HAP-1 (cell line): ENCODE measurements at regions not wholly inside any gene's neighbourhood (a gene's known extent, or its start where the extent isn't known, plus 50 kb on each side); places are given as distances from the start of the nearest gene placed in this dataset.

Experiments
- DNase-seq, 2 experiments: peaks; one replicate each; pipeline ENCODE4 v3.0.0-alpha.2; 2016 to 2020; ENCODE audit warnings: low spot score in 2 of 2
- H3K27me3 ChIP-seq: fragments of 250-450 bp; sonication (Bioruptor Pico); 2 replicates; pipeline ENCODE4 v1.5.1; 2020; ENCODE audit warnings: low read depth, mild to moderate bottlenecking, moderate library complexity
- H3K36me3 ChIP-seq: fragments of 250-450 bp; sonication (Bioruptor Pico); replicated peaks from 2 replicates; pipeline ENCODE4 v1.5.1; 2020; ENCODE audit warnings: mild to moderate bottlenecking
- H3K4me1 ChIP-seq: fragments of 250-450 bp; sonication (Bioruptor Pico); 2 replicates; pipeline ENCODE4 v1.5.1; 2020; ENCODE audit warnings: mild to moderate bottlenecking
- H3K4me3 ChIP-seq: fragments of 250-450 bp; sonication (Bioruptor Pico); 2 replicates; pipeline ENCODE4 v1.5.1; 2020; ENCODE audit warnings: mild to moderate bottlenecking, moderate library complexity
- H3K9me3 ChIP-seq: fragments of 250-450 bp; sonication (Bioruptor Pico); 2 replicates; pipeline ENCODE4 v1.5.1; 2020; ENCODE audit warnings: mild to moderate bottlenecking, moderate library complexity
- in situ Hi-C: fragments of 300-500 bp; cut with MboI; formaldehyde crosslinking; loops from 3 replicates; pipeline ENCODE4 v1.14.3; 2020; ENCODE audit warnings: low sequenced_read_pairs, inconsistent platforms, mixed read lengths

GRCh38 chr9:80218328-80218727, 646.6 kb downstream of the TLE4 start:
- no peak for DNase-seq

DNA sequence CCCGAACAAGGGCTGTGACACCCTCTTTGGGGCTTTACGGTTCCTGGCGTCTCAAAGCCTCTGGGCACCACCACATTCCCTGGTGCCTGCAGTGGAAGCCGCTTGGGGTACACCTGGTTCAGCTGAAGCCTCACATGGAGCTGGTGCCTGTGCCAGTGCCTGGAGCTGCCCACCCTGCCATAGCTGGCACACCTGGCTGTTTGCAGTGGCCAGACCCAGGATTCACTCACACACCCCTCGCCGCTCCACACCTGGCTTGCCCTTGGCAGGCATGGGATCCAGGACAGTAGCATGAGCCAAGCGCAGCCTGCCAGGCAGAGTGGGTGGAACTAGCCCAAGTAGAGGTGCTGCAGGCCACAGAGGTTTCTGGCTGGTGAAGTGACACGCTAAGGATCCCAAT, 641.8 kb downstream of the TLE4 start:
- H3K9me3 ChIP-seq = no peaks in the 10 kb centered on the region
- in situ Hi-C loops = no loop called here
- H3K4me1 ChIP-seq = no peaks in the 10 kb centered on the region
- H3K27me3 ChIP-seq = no peaks in the 10 kb centered on the region
- DNase-seq = no peak
- H3K4me3 ChIP-seq = no peak overlapping the region
- no peaks in the 10 kb centered on the region for H3K36me3 ChIP-seq

More at GRCh38 chr9:80218328-80218727, 646.6 kb downstream of the TLE4 start:
- Histone ChIP-seq H3K4me1 (no peaks in the 10 kb centered on the region), H3K36me3 (no peaks in the 10 kb centered on the region), H3K9me3 (no peaks in the 10 kb centered on the region), H3K4me3 (no peak overlapping the region), H3K27me3 (no peaks in the 10 kb centered on the region)
- in situ Hi-C loops = no loop called here

- in situ Hi-C loops = no loop called here
- H3K9me3 ChIP-seq = no peaks in the 10 kb centered on the region
- no peak overlapping the region for H3K4me3 ChIP-seq
- no peaks in the 10 kb centered on the region for H3K27me3 ChIP-seq
- no peak for DNase-seq
- no peaks in the 10 kb centered on the region for H3K4me1 ChIP-seq
- no peaks in the 10 kb centered on the region for H3K36me3 ChIP-seq
Observed at GRCh38 chr9:80208696-80209095, 636.9 kb downstream of the TLE4 start.

GRCh38 chr9:80204054-80204453, 632.3 kb downstream of the TLE4 start:
- H3K4me3 ChIP-seq = no peak overlapping the region
- DNase-seq = no peak
- H3K27me3 ChIP-seq = no peaks in the 10 kb centered on the region
- H3K9me3 ChIP-seq = no peaks in the 10 kb centered on the region
- in situ Hi-C loops = no loop called here
- H3K4me1 ChIP-seq = no peaks in the 10 kb centered on the region
- no peaks in the 10 kb centered on the region for H3K36me3 ChIP-seq

- in situ Hi-C loops = no loop called here
- no peaks in the 10 kb centered on the region for H3K36me3 ChIP-seq
- no peaks in the 10 kb centered on the region for H3K9me3 ChIP-seq
- DNase-seq = no peak
- no peak overlapping the region for H3K4me3 ChIP-seq
- no peaks in the 10 kb centered on the region for H3K4me1 ChIP-seq
- H3K27me3 ChIP-seq = no peaks in the 10 kb centered on the region
Observed at GRCh38 chr9:80197661-80198060, 625.9 kb downstream of the TLE4 start.

DNA sequence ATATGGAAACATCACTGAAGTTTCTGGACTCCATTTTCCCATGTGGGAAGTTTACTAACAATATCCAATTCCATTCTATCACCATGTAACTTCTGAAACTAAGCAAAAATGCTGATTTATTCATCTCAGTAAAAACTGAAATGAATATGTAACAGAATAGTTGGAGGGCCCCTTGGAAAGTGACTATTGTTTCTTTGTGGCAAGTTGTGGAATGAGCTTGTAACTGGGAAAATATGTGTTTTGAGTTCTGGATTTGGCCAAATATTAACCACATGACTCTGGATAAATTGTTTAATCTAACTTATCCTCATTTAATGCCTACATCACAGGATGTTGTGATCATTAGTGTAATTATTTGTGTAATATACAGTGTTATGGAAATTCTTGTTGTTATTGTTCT, 619.3 kb downstream of the TLE4 start:
- no peaks in the 10 kb centered on the region for H3K36me3 ChIP-seq
- no peaks in the 10 kb centered on the region for H3K9me3 ChIP-seq
- H3K27me3 ChIP-seq = no peaks in the 10 kb centered on the region
- no peak overlapping the region for H3K4me3 ChIP-seq
- H3K4me1 ChIP-seq = no peaks in the 10 kb centered on the region
- no peak for DNase-seq
- in situ Hi-C loops = no loop called here

GRCh38 chr9:80188579-80188978, 616.8 kb downstream of the TLE4 start:
- H3K9me3 ChIP-seq = no peaks in the 10 kb centered on the region
- DNase-seq = no peak
- no peaks in the 10 kb centered on the region for H3K36me3 ChIP-seq
- in situ Hi-C loops = no loop called here
- no peak overlapping the region for H3K4me3 ChIP-seq
- H3K4me1 ChIP-seq = no peaks in the 10 kb centered on the region
- H3K27me3 ChIP-seq = no peaks in the 10 kb centered on the region

DNA sequence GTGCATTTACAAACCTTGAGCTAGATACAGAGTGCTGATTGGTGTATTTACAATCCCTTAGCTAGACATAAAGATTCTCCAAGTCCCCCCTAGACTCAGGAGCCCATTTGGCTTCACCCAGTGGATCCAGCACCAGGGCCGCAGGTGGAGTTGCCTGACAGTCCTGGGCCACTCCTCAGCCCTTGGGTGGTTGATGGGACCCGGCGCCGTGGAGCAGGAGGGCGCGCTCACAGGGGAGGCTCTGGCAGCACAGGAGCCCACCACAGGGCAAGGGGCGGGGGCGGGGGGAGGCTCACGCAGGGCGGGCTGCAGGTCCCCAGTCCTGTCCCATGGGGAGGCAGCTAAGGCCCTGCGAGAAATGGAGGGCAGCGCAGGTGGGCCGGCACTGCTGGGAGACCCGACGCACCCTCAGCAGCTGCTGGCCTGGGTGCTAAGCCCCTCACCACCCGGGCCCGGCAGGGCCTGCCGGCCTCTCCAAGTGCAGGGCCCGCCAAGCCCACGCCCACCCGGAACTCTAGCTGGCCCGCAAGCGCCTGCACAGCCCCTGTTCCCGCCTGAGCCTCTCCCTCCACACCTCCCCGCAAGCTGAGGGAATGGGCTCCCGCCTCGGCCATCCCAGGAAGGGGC, 613.5 kb downstream of the TLE4 start:
- Histone ChIP-seq H3K36me3 (no peaks in the 10 kb centered on the region), H3K9me3 (no peaks in the 10 kb centered on the region)
- no peak for DNase-seq

DNA sequence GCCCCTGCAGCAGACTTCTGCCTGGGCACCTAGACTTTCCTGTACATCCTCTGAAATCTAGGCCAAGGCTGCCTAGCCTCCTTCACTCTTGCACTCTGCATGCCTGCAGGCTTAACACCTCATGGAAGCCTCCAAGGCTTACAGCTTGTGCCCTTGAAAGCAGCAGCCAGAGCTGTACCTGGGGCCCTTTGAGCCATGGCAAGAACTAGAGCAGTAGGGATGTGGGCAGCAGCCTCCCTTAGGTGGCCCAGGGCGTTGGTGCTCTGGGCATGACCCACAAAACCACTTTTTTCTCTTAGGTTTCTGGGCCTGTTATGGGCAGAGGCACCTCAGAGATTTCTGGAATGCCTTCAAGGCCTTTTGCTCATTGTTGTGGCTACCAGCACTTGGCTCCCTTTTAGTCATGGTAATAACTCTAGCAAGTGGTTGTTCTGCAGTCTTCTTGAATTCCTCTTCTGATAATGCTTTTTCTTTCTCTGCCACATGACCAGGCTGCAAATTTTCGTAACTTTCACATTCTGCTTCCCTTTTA, 606.2 kb downstream of the TLE4 start:
- H3K27me3 ChIP-seq = no peaks in the 10 kb centered on the region
- in situ Hi-C loops = no loop called here

More for the DNA sequence above, 613.5 kb downstream of the TLE4 start:
- in situ Hi-C loops = no loop called here
- no peaks in the 10 kb centered on the region for H3K27me3 ChIP-seq
- H3K4me3 ChIP-seq = no peak overlapping the region
- no peaks in the 10 kb centered on the region for H3K4me1 ChIP-seq

GRCh38 chr9:80175286-80176150, 603.8 kb downstream of the TLE4 start:
- Histone ChIP-seq H3K9me3 (no peaks in the 10 kb centered on the region), H3K27me3 (no peaks in the 10 kb centered on the region), H3K36me3 (no peaks in the 10 kb centered on the region), H3K4me3 (no peak overlapping the region), H3K4me1 (no peaks in the 10 kb centered on the region)
- peak; percentile 11 to 42 for DNase-seq
- in situ Hi-C loops = no loop called here

More for the DNA sequence above, 606.2 kb downstream of the TLE4 start:
- DNase-seq = no peak
- H3K4me1 ChIP-seq = no peaks in the 10 kb centered on the region
- no peaks in the 10 kb centered on the region for H3K9me3 ChIP-seq
- H3K4me3 ChIP-seq = no peak overlapping the region
- no peaks in the 10 kb centered on the region for H3K36me3 ChIP-seq

DNA sequence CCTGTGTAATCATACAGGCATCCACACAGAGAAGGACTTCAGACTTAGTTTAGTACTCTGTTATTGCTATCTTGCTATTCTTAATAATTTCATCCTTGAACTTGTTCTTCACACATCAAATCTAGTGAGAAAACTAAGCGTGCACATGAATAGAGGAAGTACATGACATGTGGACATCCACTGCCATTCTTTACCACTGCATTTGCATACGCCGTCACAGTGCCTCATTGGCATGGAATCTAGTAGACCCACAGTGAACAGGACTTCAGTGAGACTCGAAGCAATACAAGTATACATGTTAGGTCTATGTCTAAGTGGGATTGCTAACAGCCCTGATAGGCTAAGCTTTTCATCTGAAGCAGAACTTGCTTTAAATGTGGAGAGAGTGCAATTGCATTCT, 592.1 kb downstream of the TLE4 start:
- in situ Hi-C loops = no loop called here
- no peaks in the 10 kb centered on the region for H3K27me3 ChIP-seq
- no peaks in the 10 kb centered on the region for H3K9me3 ChIP-seq
- H3K4me1 ChIP-seq = no peaks in the 10 kb centered on the region
- no peak overlapping the region for H3K4me3 ChIP-seq
- H3K36me3 ChIP-seq = no peaks in the 10 kb centered on the region
- DNase-seq = no peak

DNA sequence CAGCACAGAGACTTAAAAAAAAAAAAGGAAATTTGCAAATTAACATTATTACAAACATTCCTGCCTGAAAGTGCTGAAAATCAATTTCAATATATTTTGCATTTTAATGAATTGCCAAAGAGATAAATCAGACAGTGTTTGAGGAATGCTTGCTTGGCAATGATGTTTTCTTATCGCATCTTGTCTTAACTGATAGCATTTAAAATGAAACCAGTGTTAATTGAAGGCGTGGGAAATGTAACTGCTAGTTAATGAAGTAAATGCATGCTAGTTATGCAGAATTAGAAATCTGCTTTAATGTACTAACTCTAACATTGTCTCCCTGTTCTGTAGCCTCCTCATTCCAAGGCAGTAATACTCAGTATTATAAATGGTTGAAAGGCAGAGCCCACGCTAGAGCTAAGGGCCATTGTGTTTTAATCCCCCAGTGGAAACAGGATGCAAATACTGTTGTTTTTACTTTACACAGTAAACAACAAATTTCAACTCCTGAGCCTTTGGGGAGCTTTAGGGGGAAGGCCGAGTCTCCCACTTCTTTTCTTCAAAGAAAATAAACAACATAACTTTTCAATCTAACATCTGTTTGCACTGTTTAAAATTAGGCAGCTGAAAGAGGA, 586.9 kb downstream of the TLE4 start:
- peaks cover 6% of the 10 kb centered on the region; the same call in 1 of the 2 replicates for H3K27me3 ChIP-seq
- no peak overlapping the region for H3K4me3 ChIP-seq
- no peaks in the 10 kb centered on the region for H3K9me3 ChIP-seq
- no peak for DNase-seq
- in situ Hi-C loops = no loop called here
- no peaks in the 10 kb centered on the region for H3K36me3 ChIP-seq
- H3K4me1 ChIP-seq = peaks cover 5% of the 10 kb centered on the region; the same call in 1 of the 2 replicates

DNA sequence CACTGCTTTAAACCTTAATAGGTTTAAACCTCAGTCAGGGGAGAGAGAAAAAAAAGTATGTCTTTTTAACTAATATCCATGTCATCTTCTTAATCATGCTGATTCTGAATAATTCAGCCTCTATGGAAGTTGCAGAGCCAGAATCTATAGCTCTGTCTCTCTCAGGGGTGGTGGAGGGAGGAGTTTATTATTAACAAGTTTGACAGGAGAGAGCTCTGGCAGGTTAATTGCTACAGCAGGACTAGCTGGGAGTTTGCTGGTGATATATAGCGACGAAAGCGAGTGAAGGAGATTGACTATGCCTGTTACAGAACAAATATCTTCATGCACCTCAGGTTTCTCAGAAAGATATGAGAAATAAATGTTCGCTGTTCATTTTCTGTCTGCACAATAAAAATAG, 586.4 kb downstream of the TLE4 start:
- Histone ChIP-seq H3K4me3 (no peak overlapping the region), H3K4me1 (peaks cover 5% of the 10 kb centered on the region; the same call in 1 of the 2 replicates)

DNA sequence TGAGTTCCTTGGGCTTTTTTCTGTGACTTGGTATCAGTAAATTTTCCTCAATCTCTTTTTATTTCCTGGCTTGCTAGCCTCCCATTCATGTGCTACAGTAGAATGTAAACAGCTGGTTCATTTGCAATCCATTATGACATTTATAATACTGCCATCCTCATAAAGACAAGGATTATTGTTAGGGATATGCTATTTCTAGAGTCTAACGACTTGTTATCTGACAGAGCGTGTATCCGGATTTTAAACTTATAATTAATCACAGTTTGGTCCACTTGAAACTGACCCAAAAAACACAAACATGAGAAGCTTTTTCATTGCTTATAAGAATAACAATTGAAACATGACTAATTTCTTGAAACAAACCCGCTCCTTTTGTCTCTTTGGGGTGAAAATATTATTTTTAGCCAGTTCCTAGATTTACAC, 585.8 kb downstream of the TLE4 start:
- H3K4me1 ChIP-seq = peaks cover 5% of the 10 kb centered on the region; the same call in 1 of the 2 replicates
- peak in 1 of 2 experiments; percentile 49 for DNase-seq
- in situ Hi-C loops = no loop called here
- no peak overlapping the region for H3K4me3 ChIP-seq
- no peaks in the 10 kb centered on the region for H3K9me3 ChIP-seq
- H3K36me3 ChIP-seq = no peaks in the 10 kb centered on the region
- peaks cover 6% of the 10 kb centered on the region; the same call in 1 of the 2 replicates for H3K27me3 ChIP-seq

More for the DNA sequence above, 586.4 kb downstream of the TLE4 start:
- Histone ChIP-seq H3K27me3 (peaks cover 6% of the 10 kb centered on the region; the same call in 1 of the 2 replicates), H3K9me3 (no peaks in the 10 kb centered on the region), H3K36me3 (no peaks in the 10 kb centered on the region)
- in situ Hi-C loops = no loop called here
- no peak for DNase-seq
